GM21529 (cell line): ENCODE measurements at regions not wholly inside any gene's neighbourhood (a gene's known extent, or its start where the extent isn't known, plus 50 kb on each side); places are given as distances from the start of the nearest gene placed in this dataset.

Experiments used
- ATAC-seq: cut with Tn5 transposase; IDR thresholded peaks from one replicate; pipeline ENCODE4 v1.9.1; 2021; ENCODE audit not compliant: unreplicated experiment

GRCh38 chr18:40524881-40525280 is 1430.2 kb upstream of the PIK3C3 start:
- ATAC-seq: no peak

- no peak for ATAC-seq
Measured at GRCh38 chr18:40523287-40523686, 1431.7 kb upstream of the PIK3C3 start.

- no peak for ATAC-seq
Measured at GRCh38 chr18:40501026-40501425, 1454.0 kb upstream of the PIK3C3 start.

- ATAC-seq: no peak
Measured at GRCh38 chr18:40494603-40495002, 1460.4 kb upstream of the PIK3C3 start.

- ATAC-seq: no peak
Measured at GRCh38 chr18:40493316-40493715, 1461.7 kb upstream of the PIK3C3 start.

GRCh38 chr18:40489301-40489700 is 1465.7 kb upstream of the PIK3C3 start:
- ATAC-seq: no peak

GRCh38 chr18:40485318-40485717 is 1469.7 kb upstream of the PIK3C3 start:
- no peak for ATAC-seq

- no peak for ATAC-seq
Measured at GRCh38 chr18:40473221-40474029, 1481.6 kb upstream of the PIK3C3 start.

GRCh38 chr18:40470723-40471122 is 1484.3 kb upstream of the PIK3C3 start:
- ATAC-seq: no peak

GRCh38 chr18:40469851-40470250 is 1485.2 kb upstream of the PIK3C3 start:
- ATAC-seq: no peak

GRCh38 chr18:40469316-40469715 is 1485.7 kb upstream of the PIK3C3 start:
- no peak for ATAC-seq

GRCh38 chr18:40464032-40464431 is 1491.0 kb upstream of the PIK3C3 start:
- ATAC-seq: no peak

GRCh38 chr18:40453903-40454302 is 1501.1 kb upstream of the PIK3C3 start:
- ATAC-seq: no peak

- no peak for ATAC-seq
Measured at GRCh38 chr18:40452599-40452998, 1502.4 kb upstream of the PIK3C3 start.

- no peak for ATAC-seq
Measured at GRCh38 chr18:40450751-40451150, 1504.3 kb upstream of the PIK3C3 start.

- ATAC-seq: no peak
Measured at GRCh38 chr18:40447820-40448219, 1507.2 kb upstream of the PIK3C3 start.

- ATAC-seq: no peak
Measured at GRCh38 chr18:40440088-40440487, 1514.9 kb upstream of the PIK3C3 start.

- no peak for ATAC-seq
Measured at GRCh38 chr18:40437517-40437916, 1517.5 kb upstream of the PIK3C3 start.

GRCh38 chr18:40431071-40431985 is 1523.7 kb upstream of the PIK3C3 start:
- ATAC-seq: no peak

- ATAC-seq: no peak
Measured at GRCh38 chr18:40423291-40423690, 1531.7 kb upstream of the PIK3C3 start.

- ATAC-seq: no peak
Measured at GRCh38 chr18:40420675-40421074, 1534.4 kb upstream of the PIK3C3 start.

- ATAC-seq: no peak
Measured at GRCh38 chr18:40417501-40417900, 1537.5 kb upstream of the PIK3C3 start.
